ENCODE measurements at regions not wholly inside any gene's neighbourhood (a gene's known extent, or its start where the extent isn't known, plus 50 kb on each side); places are given as distances from the start of the nearest gene placed in this dataset.

DNA sequence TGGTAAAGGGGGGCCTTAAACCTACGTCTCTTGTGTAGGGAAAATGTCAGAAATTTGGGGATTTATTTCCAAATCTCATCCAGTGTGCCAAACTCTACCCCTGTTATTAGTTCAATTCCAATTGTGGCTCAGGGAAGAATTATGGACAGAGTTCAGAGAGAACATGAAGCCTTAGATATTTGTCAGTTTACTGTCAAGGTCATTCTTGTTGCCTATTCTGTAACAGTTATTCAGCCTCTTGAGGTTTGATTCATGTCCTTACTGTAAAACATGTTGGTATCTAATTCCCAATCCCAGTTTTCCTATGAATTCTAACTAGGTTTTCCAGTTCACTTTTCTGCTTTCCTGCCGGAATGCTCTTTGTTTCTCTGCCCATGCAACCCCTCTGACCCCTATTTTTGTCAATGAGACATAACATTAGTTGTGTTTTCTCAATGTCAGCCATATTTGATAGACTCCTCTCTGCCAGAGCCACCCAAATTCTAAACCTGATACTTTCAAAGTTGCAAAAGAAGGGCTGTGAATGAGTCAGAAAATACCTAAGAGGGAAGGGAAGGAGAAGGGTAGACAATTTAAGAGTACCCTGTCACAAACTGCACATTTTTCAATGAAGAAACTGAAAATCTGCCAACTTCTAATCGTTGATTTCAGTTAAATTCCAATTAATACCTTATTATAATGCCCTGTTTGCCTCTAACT is 52.4 kb downstream of the ATOSA start:
- Histone ChIP-seq H3K36me3 (ENCODE audit: control insufficient read depth in 4 of 4, insufficient read depth in 4 of 4, low read length in 4 of 4) (peaks cover 7 to 19% (median 10%) of the 10 kb centered on the region in 4 donors), H3K27ac (ENCODE audit: low read depth in 1 of 2, low read length in 1 of 2) (no peak overlapping the region), H3K4me1 (ENCODE audit: control insufficient read depth in 5 of 5, insufficient read depth in 5 of 5, low read length in 5 of 5) (peaks cover 0 to 7% (median 0%) of the 10 kb centered on the region in 5 donors), H3K9me3 (ENCODE audit: control insufficient read depth in 4 of 4, insufficient read depth in 3 of 4, low read length in 3 of 4) (no peaks in the 10 kb centered on the region), H3K9ac (ENCODE audit: insufficient read depth in 1 of 2, low read length in 2 of 2) (no peak overlapping the region), H3K4me3 (no peak overlapping the region), H3K27me3 (ENCODE audit: control insufficient read depth in 3 of 3, insufficient read depth in 3 of 3, low read length in 2 of 3) (no peaks in the 10 kb centered on the region)
- WGBS, 2 donors = 94 to 95% methylated on average over 3 of the region's 3 CpGs
- DNase-seq = no peak
- ATAC-seq (ENCODE audit: insufficient read depth, low FRiP score) = no peak
- TF ChIP-seq, protein P1, sequence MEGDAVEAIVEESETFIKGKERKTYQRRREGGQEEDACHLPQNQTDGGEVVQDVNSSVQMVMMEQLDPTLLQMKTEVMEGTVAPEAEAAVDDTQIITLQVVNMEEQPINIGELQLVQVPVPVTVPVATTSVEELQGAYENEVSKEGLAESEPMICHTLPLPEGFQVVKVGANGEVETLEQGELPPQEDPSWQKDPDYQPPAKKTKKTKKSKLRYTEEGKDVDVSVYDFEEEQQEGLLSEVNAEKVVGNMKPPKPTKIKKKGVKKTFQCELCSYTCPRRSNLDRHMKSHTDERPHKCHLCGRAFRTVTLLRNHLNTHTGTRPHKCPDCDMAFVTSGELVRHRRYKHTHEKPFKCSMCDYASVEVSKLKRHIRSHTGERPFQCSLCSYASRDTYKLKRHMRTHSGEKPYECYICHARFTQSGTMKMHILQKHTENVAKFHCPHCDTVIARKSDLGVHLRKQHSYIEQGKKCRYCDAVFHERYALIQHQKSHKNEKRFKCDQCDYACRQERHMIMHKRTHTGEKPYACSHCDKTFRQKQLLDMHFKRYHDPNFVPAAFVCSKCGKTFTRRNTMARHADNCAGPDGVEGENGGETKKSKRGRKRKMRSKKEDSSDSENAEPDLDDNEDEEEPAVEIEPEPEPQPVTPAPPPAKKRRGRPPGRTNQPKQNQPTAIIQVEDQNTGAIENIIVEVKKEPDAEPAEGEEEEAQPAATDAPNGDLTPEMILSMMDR (IDR thresholded peaks at IDR 0.05; ENCODE audit: control extremely low read depth, extremely low read depth) = no peak

DNA sequence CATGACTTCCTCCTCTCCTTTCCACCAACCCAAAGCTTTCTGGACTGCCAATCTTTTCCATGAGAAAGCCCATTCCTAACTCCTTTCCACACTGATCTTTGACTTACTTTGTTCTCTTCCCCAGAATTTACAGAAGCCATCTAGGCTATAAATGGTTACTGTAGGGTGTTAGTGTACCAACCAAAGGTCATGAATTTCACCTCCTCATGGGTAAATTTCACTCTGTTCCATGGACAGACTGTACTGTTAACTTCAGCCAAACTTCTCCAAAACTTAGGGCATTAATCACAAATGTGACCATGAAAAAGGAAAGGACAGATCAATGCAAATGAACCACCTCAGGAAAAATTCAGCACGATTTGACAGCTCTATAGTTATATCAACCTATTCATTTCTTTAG is 54.9 kb downstream of the ATOSA start:
- ATAC-seq (ENCODE audit: insufficient read depth, low FRiP score) = no peak
- TF ChIP-seq, protein P1 (IDR thresholded peaks at IDR 0.05; ENCODE audit: control extremely low read depth, extremely low read depth) = no peak

DNA sequence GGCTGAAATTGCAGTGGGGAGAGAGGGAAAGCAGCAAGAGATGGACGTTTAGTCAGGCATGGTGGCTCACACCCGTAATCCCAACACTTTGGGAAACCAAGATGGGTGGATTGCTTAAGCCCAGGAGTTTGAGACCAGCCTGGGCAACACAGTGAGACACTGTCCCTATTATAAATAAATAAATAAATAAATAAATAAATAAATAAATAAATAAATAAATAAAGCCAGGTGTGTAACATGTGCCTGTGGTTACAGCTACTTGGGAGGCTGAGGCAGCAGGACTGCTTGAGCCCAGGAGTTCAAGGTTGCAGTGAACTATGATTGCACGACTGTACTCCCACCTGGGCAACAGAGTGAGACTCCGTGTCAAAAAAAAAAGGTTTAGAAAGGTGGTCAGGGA is 54.0 kb upstream of the ARPP19 start:
- no peak overlapping the region for H3K9ac ChIP-seq (ENCODE audit: insufficient read depth in 1 of 2, low read length in 2 of 2)
- H3K4me1 ChIP-seq (ENCODE audit: control insufficient read depth in 5 of 5, insufficient read depth in 5 of 5, low read length in 5 of 5) = peaks cover 0 to 4% (median 0%) of the 10 kb centered on the region in 5 donors
- ATAC-seq (ENCODE audit: insufficient read depth, low FRiP score) (no peak), DNase-seq (no peak)
- H3K27ac ChIP-seq (ENCODE audit: low read depth in 1 of 2, low read length in 1 of 2) = no peak overlapping the region
- H3K9me3 ChIP-seq (ENCODE audit: control insufficient read depth in 4 of 4, insufficient read depth in 3 of 4, low read length in 3 of 4) = no peaks in the 10 kb centered on the region
- H3K36me3 ChIP-seq (ENCODE audit: control insufficient read depth in 4 of 4, insufficient read depth in 4 of 4, low read length in 4 of 4) = peaks cover 7 to 28% (median 12%) of the 10 kb centered on the region in 4 donors
- TF ChIP-seq, protein P1 (IDR thresholded peaks at IDR 0.05; ENCODE audit: control extremely low read depth, extremely low read depth) = no peak
- H3K27me3 ChIP-seq (ENCODE audit: control insufficient read depth in 3 of 3, insufficient read depth in 3 of 3, low read length in 2 of 3) = no peaks in the 10 kb centered on the region
- WGBS, 2 donors = 95 to 96% methylated on average over 4 of the region's 4 CpGs
- H3K4me3 ChIP-seq = no peak overlapping the region

More for the DNA sequence above, 54.9 kb downstream of the ATOSA start:
- WGBS, 2 donors = 93 to 95% methylated on average over 1 of the region's 1 CpG
- Histone ChIP-seq H3K9me3 (ENCODE audit: control insufficient read depth in 4 of 4, insufficient read depth in 3 of 4, low read length in 3 of 4) (no peaks in the 10 kb centered on the region), H3K9ac (ENCODE audit: insufficient read depth in 1 of 2, low read length in 2 of 2) (no peak overlapping the region), H3K27me3 (ENCODE audit: control insufficient read depth in 3 of 3, insufficient read depth in 3 of 3, low read length in 2 of 3) (no peaks in the 10 kb centered on the region), H3K27ac (ENCODE audit: low read depth in 1 of 2, low read length in 1 of 2) (no peak overlapping the region), H3K36me3 (ENCODE audit: control insufficient read depth in 4 of 4, insufficient read depth in 4 of 4, low read length in 4 of 4) (peaks cover 7 to 25% (median 10%) of the 10 kb centered on the region in 4 donors), H3K4me1 (ENCODE audit: control insufficient read depth in 5 of 5, insufficient read depth in 5 of 5, low read length in 5 of 5) (peaks cover 0 to 4% (median 0%) of the 10 kb centered on the region in 5 donors), H3K4me3 (no peak overlapping the region)
- DNase-seq = no peak
